HTR-8/SVneo (cell line): ENCODE measurements at regions not wholly inside any gene's neighbourhood (a gene's known extent, or its start where the extent isn't known, plus 50 kb on each side); places are given as distances from the start of the nearest gene placed in this dataset.
A peak's percentile ranks its signal among the peaks of the same experiment; 100 is the strongest.
"Not testable (repeated sequence)": the region's sequence is repeated elsewhere in the genome, so short reads cannot be mapped to it uniquely, and the experiment has no call there.

Experiments used
- DNase-seq: peaks from one replicate; pipeline ENCODE4 v3.0.0; 2011; ENCODE audit warnings: low spot score, mixed read lengths; ENCODE audit not compliant: insufficient read length
- FAIRE-seq: peaks from 2 replicates; lab custom pipeline; 2011; peaks lifted over from hg19 to GRCh38; lab: Jason Lieb, UNC

- FAIRE-seq (no peak), DNase-seq (no peak)
Observed at GRCh38 chr1:9456833-9457232, 82.4 kb upstream of the SLC25A33 start.

- DNase-seq (no peak), FAIRE-seq (no peak)
Observed at GRCh38 chr1:9459816-9460407, 79.4 kb upstream of the SLC25A33 start.

- FAIRE-seq, result no peak
- no peak for DNase-seq
Observed at GRCh38 chr1:9465640-9466039, 73.6 kb upstream of the SLC25A33 start.

DNA sequence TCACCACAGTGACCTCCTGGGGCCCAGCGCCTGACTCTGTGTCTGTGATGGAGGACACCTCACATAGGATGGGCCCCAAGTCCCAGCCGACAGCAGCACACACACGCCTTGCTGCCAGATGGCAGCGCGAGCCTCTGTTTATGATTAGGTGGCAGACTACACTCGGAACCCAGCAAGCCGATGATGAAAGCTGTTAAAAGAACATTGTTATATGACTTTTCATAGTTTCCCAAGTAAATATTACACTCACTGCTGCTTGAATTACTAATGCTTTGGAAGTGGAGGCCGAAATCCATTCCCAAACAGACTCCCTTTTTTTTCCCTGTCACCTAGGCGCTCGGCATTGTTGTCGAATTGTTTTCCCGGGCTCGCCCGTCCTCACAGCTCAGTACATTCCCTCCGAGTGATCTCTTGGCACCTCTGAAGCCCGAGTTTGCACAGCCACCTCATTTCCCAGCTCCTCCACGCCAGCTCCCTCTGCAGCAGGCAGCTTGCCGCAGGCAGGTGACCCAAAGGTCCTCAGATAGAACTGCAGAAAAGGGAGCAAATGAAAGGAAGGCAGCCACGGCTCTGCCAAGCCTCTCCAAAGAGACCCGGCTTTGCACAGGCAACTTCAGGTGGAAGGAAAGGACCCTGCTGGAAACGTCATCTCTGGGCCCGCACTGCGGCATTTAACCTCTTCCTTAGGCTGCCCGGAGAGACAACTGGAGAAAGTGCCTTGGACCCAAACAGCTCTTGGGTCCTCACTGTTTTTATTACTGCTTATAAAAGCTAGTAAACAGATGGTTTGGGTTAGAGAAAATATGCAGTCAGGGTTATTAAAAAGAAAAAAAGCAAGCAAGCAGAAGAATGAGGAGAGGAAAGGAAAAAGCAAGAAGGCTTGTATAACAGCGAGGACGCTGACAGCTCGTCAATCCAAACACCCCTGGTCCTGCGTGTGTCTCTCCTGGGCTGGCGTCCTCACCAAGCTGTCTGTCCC is 72.2 kb upstream of the SLC25A33 start:
- FAIRE-seq (no peak), DNase-seq (no peak)

DNA sequence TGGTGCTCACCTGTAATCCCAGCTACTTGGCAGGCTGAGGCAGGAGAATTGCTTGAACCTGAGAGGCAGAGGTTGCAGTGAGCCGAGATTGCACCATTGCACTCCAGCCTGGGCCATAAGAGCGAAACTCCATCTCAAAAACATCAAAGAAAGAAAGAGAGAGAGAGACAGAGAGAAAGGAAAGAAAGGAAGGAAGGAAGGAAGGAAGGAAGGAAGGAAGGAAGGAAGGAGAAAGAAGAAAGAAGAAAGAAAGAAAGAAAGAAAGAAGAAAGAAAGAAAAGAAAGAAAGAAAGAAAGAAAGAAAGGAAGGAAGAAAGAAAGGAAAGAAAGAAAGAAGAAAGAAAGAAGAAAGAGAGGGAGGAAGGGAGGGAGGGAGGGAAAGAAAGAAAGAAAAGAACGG is 69.4 kb upstream of the SLC25A33 start:
- FAIRE-seq, DNase-seq: not testable (repeated sequence)

DNA sequence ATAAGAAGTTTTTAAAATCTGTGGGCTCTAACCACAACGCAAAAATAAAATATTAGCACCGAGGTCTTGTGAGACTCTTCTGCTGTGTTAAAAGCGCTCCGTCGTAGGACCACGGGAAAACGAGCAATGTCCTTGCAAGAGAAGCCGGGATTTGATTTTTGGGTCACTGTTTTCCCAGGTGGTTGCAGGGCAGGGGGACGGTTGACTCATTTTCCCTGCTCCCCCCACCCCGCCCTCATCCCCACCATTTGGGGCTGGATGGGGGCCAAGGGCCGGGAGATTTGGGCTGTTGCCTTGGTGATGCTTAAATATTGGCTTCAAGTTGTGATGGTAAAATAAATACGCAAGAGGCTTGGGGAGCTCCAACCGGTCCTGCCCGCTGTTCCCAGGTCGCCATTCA is 67.6 kb upstream of the SLC25A33 start:
- no peak for FAIRE-seq
- no peak for DNase-seq

DNA sequence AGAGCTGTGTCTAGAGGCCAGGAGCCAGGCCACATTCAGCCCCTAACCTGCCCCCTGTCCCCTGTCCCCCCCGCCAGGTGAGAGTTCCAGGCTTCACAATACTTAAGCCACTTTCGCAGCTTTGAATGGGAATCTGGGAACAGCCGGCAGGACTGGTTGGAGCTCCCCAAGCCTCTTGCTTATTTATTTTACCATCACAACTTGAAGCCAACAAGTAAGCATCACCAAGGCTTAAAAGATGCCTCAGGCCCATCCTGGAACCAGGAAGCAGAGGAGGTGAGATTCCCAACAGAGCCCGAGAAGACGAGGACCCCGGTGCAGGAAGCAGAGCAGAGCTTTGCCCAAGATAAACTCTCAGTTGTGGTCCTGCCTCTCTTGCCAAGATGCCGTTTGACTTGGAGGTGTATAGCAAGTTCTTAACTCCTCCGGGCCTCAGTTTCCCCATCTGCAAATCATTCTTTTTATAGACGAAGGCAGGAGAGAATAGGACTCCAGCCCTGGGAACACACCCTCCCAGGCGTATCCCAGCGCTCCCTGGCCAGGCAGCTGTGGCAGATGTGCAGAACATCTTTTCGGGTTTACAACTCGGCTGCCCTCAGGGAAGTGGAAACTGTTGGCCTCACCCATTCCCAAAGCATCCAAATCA is 66.8 kb upstream of the SLC25A33 start:
- DNase-seq (no peak), FAIRE-seq (no peak)

GRCh38 chr1:9473032-9473807 is 66.0 kb upstream of the SLC25A33 start:
- FAIRE-seq (peak; percentile 92), DNase-seq (peak; percentile 89)

- no peak for DNase-seq
- no peak for FAIRE-seq
Observed at GRCh38 chr1:9475061-9475627, 64.1 kb upstream of the SLC25A33 start.

DNA sequence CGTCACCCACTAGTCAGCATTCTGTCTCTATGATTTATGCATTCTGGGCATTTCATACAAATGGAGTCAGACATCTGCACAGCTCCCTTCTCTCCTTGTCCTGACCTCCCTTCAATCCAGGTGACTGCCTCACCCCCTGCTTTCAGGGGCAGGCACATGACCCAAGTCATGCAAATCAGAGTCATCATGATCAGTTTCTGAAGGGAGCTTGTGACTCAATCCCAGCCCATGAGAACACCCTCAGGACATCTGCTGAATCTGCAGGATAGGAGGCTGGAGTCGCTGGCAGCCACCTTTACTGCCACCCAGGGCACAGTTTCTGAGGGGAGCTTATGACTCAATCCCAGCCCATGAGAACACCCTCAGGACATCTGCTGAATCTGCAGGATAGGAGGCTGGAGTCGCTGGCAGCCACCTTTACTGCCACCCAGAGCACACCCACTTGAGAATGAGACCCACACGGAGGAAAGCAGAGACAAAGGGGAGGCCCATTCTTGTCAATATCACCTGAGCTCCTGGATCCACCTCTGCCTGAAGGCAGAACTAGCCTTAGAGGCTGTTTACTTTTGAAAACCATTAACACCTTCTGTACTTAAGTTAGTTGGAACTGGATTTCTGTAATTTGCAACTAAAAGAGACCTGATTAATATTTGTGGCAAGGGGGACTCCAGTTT is 62.3 kb upstream of the SLC25A33 start:
- peak; percentile 69 for FAIRE-seq
- DNase-seq, result peak; percentile 48

- DNase-seq, result no peak
- FAIRE-seq, result peak; percentile 97
Observed at GRCh38 chr1:9477535-9477934, 61.7 kb upstream of the SLC25A33 start.

- DNase-seq, result no peak
- FAIRE-seq, result no peak
Observed at GRCh38 chr1:9478021-9478420, 61.2 kb upstream of the SLC25A33 start.

DNA sequence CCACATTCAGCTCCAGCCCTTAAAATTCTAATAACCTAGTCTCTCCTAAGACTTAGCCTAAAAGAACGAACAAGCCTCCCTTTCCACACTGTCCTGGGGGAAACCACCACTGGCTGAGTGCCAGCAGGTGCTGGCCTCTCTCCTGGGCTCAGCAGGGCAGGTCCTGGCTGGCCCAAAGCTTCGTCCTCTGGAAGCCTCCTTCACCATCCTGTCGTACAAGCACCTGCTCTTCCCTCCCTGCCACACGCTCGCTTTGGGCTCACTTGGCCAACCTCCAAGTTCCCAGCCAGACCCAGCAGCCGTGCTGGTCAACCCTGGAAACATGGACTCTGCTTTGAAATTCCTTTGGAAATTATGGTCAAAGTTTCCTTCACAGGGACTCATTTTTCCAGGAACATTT is 58.2 kb upstream of the SLC25A33 start:
- no peak for FAIRE-seq
- DNase-seq, result no peak

GRCh38 chr1:9482403-9482802 is 56.9 kb upstream of the SLC25A33 start:
- FAIRE-seq (no peak), DNase-seq (no peak)

- DNase-seq, result no peak
- no peak for FAIRE-seq
Observed at GRCh38 chr1:9482816-9483572, 56.3 kb upstream of the SLC25A33 start.

- DNase-seq, result no peak
- FAIRE-seq, result no peak
Observed at GRCh38 chr1:9486466-9487140, 52.7 kb upstream of the SLC25A33 start.
